ENCODE measurements at regions not wholly inside any gene's neighbourhood (a gene's known extent, or its start where the extent isn't known, plus 50 kb on each side); places are given as distances from the start of the nearest gene placed in this dataset.

GRCh38 chr7:25847336-25848070, 304.5 kb upstream of the NFE2L3 start:
- no peak for TF ChIP-seq CTCF (IDR thresholded peaks at IDR 0.05)
- TF ChIP-seq POLR2A (IDR thresholded peaks at IDR 0.05) = no peak

Data from testis (tissue), 2 donors.